Calu3 (cell line): ENCODE measurements at regions not wholly inside any gene's neighbourhood (a gene's known extent, or its start where the extent isn't known, plus 50 kb on each side); places are given as distances from the start of the nearest gene placed in this dataset.

Experiments
- BruUV-seq: library from RNA; stranded (reverse); fragments of 400-500 nt; replicated peaks from 2 replicates; lab custom pipeline; 2021; lab: Mats Ljungman, UMichigan
- CTCF ChIA-PET: fragments of 300-600 bp; sonication (Branson Sonifier 250); formaldehyde crosslinking; loops from one replicate; lab custom pipeline; 2022; ENCODE audit warnings: antibody characterized with exemption; lab: Charles Lee
- DNase-seq: peaks from one replicate; pipeline ENCODE4 v3.0.0; 2022
- H3K27ac Mint-ChIP-seq: one replicate; pipeline ENCODE4 v1.8.0; 2022; ENCODE audit warnings: mixed read lengths; ENCODE audit not compliant: unreplicated experiment
- H3K27me3 Mint-ChIP-seq: one replicate; pipeline ENCODE4 v1.8.0; 2022; ENCODE audit warnings: mixed read lengths; ENCODE audit not compliant: unreplicated experiment
- H3K36me3 Mint-ChIP-seq: one replicate; pipeline ENCODE4 v1.8.0; 2022; ENCODE audit warnings: mild to moderate bottlenecking, moderate library complexity, mixed read lengths; ENCODE audit not compliant: insufficient read depth, unreplicated experiment
- H3K4me1 Mint-ChIP-seq: one replicate; pipeline ENCODE4 v1.8.0; 2022; ENCODE audit warnings: mild to moderate bottlenecking, low read depth, mixed read lengths; ENCODE audit not compliant: unreplicated experiment
- H3K4me3 Mint-ChIP-seq: one replicate; pipeline ENCODE4 v1.8.0; 2022; ENCODE audit warnings: mild to moderate bottlenecking, low read depth, moderate library complexity, mixed read lengths; ENCODE audit not compliant: unreplicated experiment
- H3K9me3 Mint-ChIP-seq: one replicate; pipeline ENCODE4 v1.8.0; 2022; ENCODE audit warnings: low read depth, mixed read lengths; ENCODE audit not compliant: unreplicated experiment
- intact Hi-C: fragments of 100-400 bp; cut with micrococcal nuclease; formaldehyde crosslinking; loops from one replicate; pipeline ENCODE4 v1.10.0; 2022; ENCODE audit not compliant: unreplicated experiment
- TF ChIP-seq, protein P1 (sequence below): fragments of 200-600 bp; IDR thresholded peaks from one replicate; pipeline ENCODE4 v1.8.0; 2022; ENCODE audit warnings: antibody characterized with exemption; ENCODE audit not compliant: unreplicated experiment

GRCh38 chr3:65284961-65285360 is 597.2 kb upstream of the ADAMTS9 start:
- Mint-ChIP-seq H3K27me3 (peaks cover 54% of the 10 kb centered on the region), H3K4me3 (no peak overlapping the region), H3K36me3 (no peaks in the 10 kb centered on the region), H3K9me3 (no peaks in the 10 kb centered on the region), H3K27ac (no peak overlapping the region), H3K4me1 (no peaks in the 10 kb centered on the region)
- CTCF ChIA-PET: no interaction called here
- no TSS peak for BruUV-seq
- TF ChIP-seq, protein P1, sequence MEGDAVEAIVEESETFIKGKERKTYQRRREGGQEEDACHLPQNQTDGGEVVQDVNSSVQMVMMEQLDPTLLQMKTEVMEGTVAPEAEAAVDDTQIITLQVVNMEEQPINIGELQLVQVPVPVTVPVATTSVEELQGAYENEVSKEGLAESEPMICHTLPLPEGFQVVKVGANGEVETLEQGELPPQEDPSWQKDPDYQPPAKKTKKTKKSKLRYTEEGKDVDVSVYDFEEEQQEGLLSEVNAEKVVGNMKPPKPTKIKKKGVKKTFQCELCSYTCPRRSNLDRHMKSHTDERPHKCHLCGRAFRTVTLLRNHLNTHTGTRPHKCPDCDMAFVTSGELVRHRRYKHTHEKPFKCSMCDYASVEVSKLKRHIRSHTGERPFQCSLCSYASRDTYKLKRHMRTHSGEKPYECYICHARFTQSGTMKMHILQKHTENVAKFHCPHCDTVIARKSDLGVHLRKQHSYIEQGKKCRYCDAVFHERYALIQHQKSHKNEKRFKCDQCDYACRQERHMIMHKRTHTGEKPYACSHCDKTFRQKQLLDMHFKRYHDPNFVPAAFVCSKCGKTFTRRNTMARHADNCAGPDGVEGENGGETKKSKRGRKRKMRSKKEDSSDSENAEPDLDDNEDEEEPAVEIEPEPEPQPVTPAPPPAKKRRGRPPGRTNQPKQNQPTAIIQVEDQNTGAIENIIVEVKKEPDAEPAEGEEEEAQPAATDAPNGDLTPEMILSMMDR: no peak
- intact Hi-C loops: no loop called here
- no peak for DNase-seq

DNA sequence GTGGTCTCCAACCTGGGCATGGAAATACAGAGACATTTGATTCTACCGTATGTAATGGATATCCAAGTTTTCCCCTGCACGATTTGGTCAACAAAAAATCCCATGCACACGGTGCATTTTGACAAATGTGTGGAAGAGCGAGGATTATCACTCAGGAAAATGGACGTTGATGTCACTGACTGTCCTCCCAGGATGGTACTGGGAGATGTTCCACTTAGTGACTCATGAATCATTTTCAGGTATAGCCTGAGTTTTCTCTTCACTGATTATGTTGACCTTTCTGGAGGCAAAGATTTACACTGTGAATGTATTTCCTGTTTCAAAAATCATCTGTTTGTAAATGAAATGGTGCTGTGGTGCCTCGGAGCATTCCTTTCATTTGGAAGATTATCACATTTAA is 596.7 kb upstream of the ADAMTS9 start:
- CTCF ChIA-PET: no interaction called here
- intact Hi-C loops: no loop called here
- TF ChIP-seq, protein P1: no peak
- Mint-ChIP-seq H3K4me3 (no peak overlapping the region), H3K9me3 (no peaks in the 10 kb centered on the region), H3K27me3 (peaks cover 58% of the 10 kb centered on the region), H3K27ac (no peak overlapping the region), H3K36me3 (no peaks in the 10 kb centered on the region), H3K4me1 (no peaks in the 10 kb centered on the region)
- DNase-seq: no peak
- BruUV-seq: no TSS peak

- H3K4me3 Mint-ChIP-seq: no peak overlapping the region
- intact Hi-C loops: no loop called here
- TF ChIP-seq, protein P1: no peak
- no peak for DNase-seq
- no peak overlapping the region for H3K27ac Mint-ChIP-seq
- H3K36me3 Mint-ChIP-seq: no peaks in the 10 kb centered on the region
- no TSS peak for BruUV-seq
- peaks cover 93% of the 10 kb centered on the region for H3K27me3 Mint-ChIP-seq
- no peaks in the 10 kb centered on the region for H3K4me1 Mint-ChIP-seq
- CTCF ChIA-PET: no interaction called here
- H3K9me3 Mint-ChIP-seq: no peaks in the 10 kb centered on the region
Observed at GRCh38 chr3:65279225-65279782, 591.5 kb upstream of the ADAMTS9 start.

DNA sequence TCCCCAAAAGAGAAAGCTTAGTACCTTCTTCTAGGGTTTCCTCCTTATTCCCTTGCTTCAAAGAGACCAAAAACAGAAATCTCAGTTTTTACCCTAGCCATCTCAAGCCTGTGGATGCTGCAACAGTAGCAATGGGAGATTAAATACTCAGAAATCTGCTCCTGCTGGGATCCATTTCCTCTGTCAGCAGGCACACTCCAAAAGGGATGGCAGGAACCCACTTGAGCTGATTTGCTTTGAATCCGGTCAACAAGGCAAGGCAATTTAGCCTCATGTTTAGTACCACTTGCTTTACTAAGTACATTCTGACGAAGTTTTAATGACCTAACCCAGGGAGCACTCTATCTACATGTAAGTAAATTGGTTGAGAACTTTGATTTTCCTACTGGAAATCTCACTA is 590.0 kb upstream of the ADAMTS9 start:
- H3K36me3 Mint-ChIP-seq: no peaks in the 10 kb centered on the region
- H3K9me3 Mint-ChIP-seq: no peaks in the 10 kb centered on the region
- no TSS peak for BruUV-seq
- intact Hi-C loops: no loop called here
- DNase-seq: no peak
- no peaks in the 10 kb centered on the region for H3K4me1 Mint-ChIP-seq
- CTCF ChIA-PET: no interaction called here
- H3K27me3 Mint-ChIP-seq: peaks cover 77% of the 10 kb centered on the region
- TF ChIP-seq, protein P1: no peak
- no peak overlapping the region for H3K27ac Mint-ChIP-seq
- H3K4me3 Mint-ChIP-seq: no peak overlapping the region
